HS-27A (cell line): ENCODE measurements at regions not wholly inside any gene's neighbourhood (a gene's known extent, or its start where the extent isn't known, plus 50 kb on each side); places are given as distances from the start of the nearest gene placed in this dataset.
"Not testable (repeated sequence)": the region's sequence is repeated elsewhere in the genome, so short reads cannot be mapped to it uniquely, and the experiment has no call there.

Experiments used
- DNase-seq: peaks from one replicate; pipeline ENCODE4 v3.0.0-alpha.2; 2012; ENCODE audit warnings: low read depth, missing footprints

- no peak for DNase-seq
Observed at GRCh38 chr7:10593080-10593479, 380.6 kb upstream of the PHF14 start.

- no peak for DNase-seq
Observed at GRCh38 chr7:10596827-10597226, 376.8 kb upstream of the PHF14 start.

- no peak for DNase-seq
Observed at GRCh38 chr7:10604128-10604527, 369.5 kb upstream of the PHF14 start.

- no peak for DNase-seq
Observed at GRCh38 chr7:10612950-10613349, 360.7 kb upstream of the PHF14 start.

- DNase-seq = no peak
Observed at GRCh38 chr7:10618953-10619352, 354.7 kb upstream of the PHF14 start.

GRCh38 chr7:10632712-10633111, 341.0 kb upstream of the PHF14 start:
- DNase-seq = no peak

- DNase-seq = no peak
Observed at GRCh38 chr7:10634239-10634638, 339.4 kb upstream of the PHF14 start.

GRCh38 chr7:10637991-10638390, 335.7 kb upstream of the PHF14 start:
- DNase-seq = no peak

- no peak for DNase-seq
Observed at GRCh38 chr7:10643545-10643944, 330.1 kb upstream of the PHF14 start.

GRCh38 chr7:10644849-10645248, 328.8 kb upstream of the PHF14 start:
- no peak for DNase-seq

- DNase-seq = no peak
Observed at GRCh38 chr7:10646194-10646593, 327.5 kb upstream of the PHF14 start.

- no peak for DNase-seq
Observed at GRCh38 chr7:10648289-10648688, 325.4 kb upstream of the PHF14 start.

GRCh38 chr7:10649120-10649519, 324.6 kb upstream of the PHF14 start:
- DNase-seq = not testable (repeated sequence)

GRCh38 chr7:10655031-10655430, 318.6 kb upstream of the PHF14 start:
- no peak for DNase-seq

GRCh38 chr7:10657201-10657600, 316.5 kb upstream of the PHF14 start:
- DNase-seq = no peak

- DNase-seq = no peak
Observed at GRCh38 chr7:10657837-10658236, 315.8 kb upstream of the PHF14 start.

GRCh38 chr7:10662491-10662890, 311.2 kb upstream of the PHF14 start:
- DNase-seq = no peak

GRCh38 chr7:10662982-10663884, 310.4 kb upstream of the PHF14 start:
- no peak for DNase-seq

GRCh38 chr7:10672186-10672585, 301.5 kb upstream of the PHF14 start:
- DNase-seq = no peak

- DNase-seq = no peak
Observed at GRCh38 chr7:10677211-10677610, 296.5 kb upstream of the PHF14 start.

- DNase-seq = no peak
Observed at GRCh38 chr7:10677668-10678232, 295.9 kb upstream of the PHF14 start.

- DNase-seq = no peak
Observed at GRCh38 chr7:10684606-10685005, 289.1 kb upstream of the PHF14 start.

- no peak for DNase-seq
Observed at GRCh38 chr7:10685040-10685439, 288.6 kb upstream of the PHF14 start.

GRCh38 chr7:10688544-10688943, 285.1 kb upstream of the PHF14 start:
- DNase-seq = no peak
